ENCODE measurements at regions not wholly inside any gene's neighbourhood (a gene's known extent, or its start where the extent isn't known, plus 50 kb on each side); places are given as distances from the start of the nearest gene placed in this dataset.

- TF ChIP-seq CTCF (conservative IDR thresholded peaks at IDR 0.05) (no peak), ZFX (IDR thresholded peaks at IDR 0.05) (no peak)
Measured at GRCh38 chr4:11263208-11263607, 165.5 kb downstream of the HS3ST1 start.
